ENCODE measurements at regions not wholly inside any gene's neighbourhood (a gene's known extent, or its start where the extent isn't known, plus 50 kb on each side); places are given as distances from the start of the nearest gene placed in this dataset.

DNA sequence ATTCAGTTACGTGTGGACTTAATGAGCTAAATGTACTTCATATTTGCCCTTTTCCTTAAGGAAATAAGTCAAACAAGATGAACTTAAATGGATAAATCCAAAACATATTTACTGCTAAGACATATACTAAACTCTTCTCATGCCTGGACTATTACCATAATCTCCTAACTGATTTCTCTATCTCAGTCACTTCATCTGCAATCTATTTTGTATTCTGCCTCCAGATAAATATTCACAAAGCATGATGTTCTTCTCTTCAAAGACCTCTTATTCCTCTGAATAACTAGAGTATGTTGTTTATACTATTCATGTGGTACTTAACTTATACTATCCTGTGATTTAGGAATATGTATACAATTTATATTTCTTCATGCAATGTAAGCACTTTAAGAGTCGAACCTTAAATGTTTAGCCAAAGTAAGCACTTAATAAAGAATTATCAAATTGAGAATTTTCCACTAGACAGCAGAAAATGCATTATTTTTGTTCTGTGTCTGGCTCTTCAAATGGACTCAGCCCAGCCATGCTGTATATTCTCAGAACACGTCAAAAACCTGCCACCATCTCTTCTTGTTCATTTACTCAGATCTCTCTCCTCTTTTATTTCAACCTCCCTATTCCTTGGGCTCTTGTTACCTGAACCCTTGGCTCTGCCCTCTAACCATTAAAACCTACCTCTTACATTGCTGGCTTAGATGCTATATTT is 79.9 kb upstream of the ARHGAP28 start:
- Mint-ChIP-seq H3K4me1 (ENCODE audit: low read depth) (peaks cover 9% of the 10 kb centered on the region), H3K27me3 (ENCODE audit: low read depth) (no peaks in the 10 kb centered on the region), H3K4me3 (ENCODE audit: unreplicated experiment) (no peak overlapping the region), H3K36me3 (ENCODE audit: low read depth) (no peaks in the 10 kb centered on the region), H3K9me3 (ENCODE audit: low read depth) (no peaks in the 10 kb centered on the region), H3K27ac (ENCODE audit: unreplicated experiment) (no peak overlapping the region)
- DNase-seq (ENCODE audit: low spot score): no peak
- no peak for TF ChIP-seq CTCF (IDR thresholded peaks at IDR 0.05)

- no peak for TF ChIP-seq CTCF (IDR thresholded peaks at IDR 0.05)
These were observed 79.4 kb upstream of the ARHGAP28 start for GRCh38 chr18:6650127-6650507.

DNA sequence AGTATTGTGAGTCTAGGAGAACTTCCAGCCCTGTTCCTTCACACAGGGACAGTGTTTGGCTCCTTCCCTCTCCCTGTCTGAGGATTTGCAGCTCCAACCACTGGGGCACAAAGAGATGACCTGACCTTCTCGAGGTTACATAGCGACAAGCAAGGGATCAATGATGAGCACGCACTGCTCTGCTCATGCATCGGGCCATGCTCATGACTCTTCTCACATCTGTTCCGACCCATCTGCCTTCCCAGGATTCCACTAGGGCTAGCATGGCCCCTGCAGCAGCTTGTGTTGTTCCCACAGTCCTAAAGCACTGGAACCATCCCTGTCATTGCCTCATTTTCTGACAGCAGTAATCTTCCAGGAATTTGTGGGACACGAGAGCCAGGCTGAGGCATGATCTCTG is 78.8 kb upstream of the ARHGAP28 start:
- no peaks in the 10 kb centered on the region for H3K27me3 Mint-ChIP-seq (ENCODE audit: low read depth)
- TF ChIP-seq CTCF (IDR thresholded peaks at IDR 0.05): no peak
- peaks cover 9% of the 10 kb centered on the region for H3K4me1 Mint-ChIP-seq (ENCODE audit: low read depth)
- DNase-seq (ENCODE audit: low spot score): no peak
- no peak overlapping the region for H3K27ac Mint-ChIP-seq (ENCODE audit: unreplicated experiment)
- H3K36me3 Mint-ChIP-seq (ENCODE audit: low read depth): no peaks in the 10 kb centered on the region
- H3K4me3 Mint-ChIP-seq (ENCODE audit: unreplicated experiment): no peak overlapping the region
- H3K9me3 Mint-ChIP-seq (ENCODE audit: low read depth): no peaks in the 10 kb centered on the region

More at GRCh38 chr18:6650127-6650507, 79.4 kb upstream of the ARHGAP28 start:
- peaks cover 9% of the 10 kb centered on the region for H3K4me1 Mint-ChIP-seq (ENCODE audit: low read depth)
- H3K36me3 Mint-ChIP-seq (ENCODE audit: low read depth): no peaks in the 10 kb centered on the region
- no peaks in the 10 kb centered on the region for H3K27me3 Mint-ChIP-seq (ENCODE audit: low read depth)
- no peak for DNase-seq (ENCODE audit: low spot score)
- no peak overlapping the region for H3K27ac Mint-ChIP-seq (ENCODE audit: unreplicated experiment)
- H3K4me3 Mint-ChIP-seq (ENCODE audit: unreplicated experiment): no peak overlapping the region
- H3K9me3 Mint-ChIP-seq (ENCODE audit: low read depth): no peaks in the 10 kb centered on the region

GRCh38 chr18:6652098-6652497 is 77.4 kb upstream of the ARHGAP28 start:
- peaks cover under 1% of the 10 kb centered on the region for H3K4me1 Mint-ChIP-seq (ENCODE audit: low read depth)

DNA sequence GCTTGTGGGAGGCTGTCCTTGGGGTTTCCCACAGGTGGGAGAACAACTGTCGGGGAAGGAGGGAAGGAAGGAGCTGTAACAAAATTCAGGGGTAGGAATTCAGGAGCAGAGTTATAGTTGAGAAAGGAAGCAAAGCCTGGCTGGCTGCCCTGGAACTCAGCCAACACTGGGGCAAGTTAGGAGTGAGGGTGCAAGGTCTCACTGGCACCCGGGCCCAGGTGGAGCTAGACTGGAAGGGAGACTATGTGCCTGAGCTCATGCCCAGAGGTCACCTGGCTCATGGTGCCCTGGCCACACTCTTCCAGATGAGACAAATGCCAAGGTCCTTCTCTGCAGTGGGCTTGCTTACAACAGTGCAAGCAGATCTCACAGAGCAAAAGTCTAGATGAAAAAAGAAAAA is 75.6 kb upstream of the ARHGAP28 start:
- Mint-ChIP-seq H3K27me3 (ENCODE audit: low read depth) (no peaks in the 10 kb centered on the region), H3K4me1 (ENCODE audit: low read depth) (no peaks in the 10 kb centered on the region), H3K36me3 (ENCODE audit: low read depth) (no peaks in the 10 kb centered on the region), H3K9me3 (ENCODE audit: low read depth) (no peaks in the 10 kb centered on the region), H3K27ac (ENCODE audit: unreplicated experiment) (no peak overlapping the region), H3K4me3 (ENCODE audit: unreplicated experiment) (no peak overlapping the region)
- TF ChIP-seq CTCF (IDR thresholded peaks at IDR 0.05): no peak
- no peak for DNase-seq (ENCODE audit: low spot score)

More at GRCh38 chr18:6652098-6652497, 77.4 kb upstream of the ARHGAP28 start:
- Mint-ChIP-seq H3K36me3 (ENCODE audit: low read depth) (no peaks in the 10 kb centered on the region), H3K27me3 (ENCODE audit: low read depth) (no peaks in the 10 kb centered on the region), H3K9me3 (ENCODE audit: low read depth) (no peaks in the 10 kb centered on the region), H3K27ac (ENCODE audit: unreplicated experiment) (no peak overlapping the region), H3K4me3 (ENCODE audit: unreplicated experiment) (no peak overlapping the region)
- DNase-seq (ENCODE audit: low spot score): no peak
- no peak for TF ChIP-seq CTCF (IDR thresholded peaks at IDR 0.05)

Data from chondrocyte (in vitro differentiated cells).